ENCODE measurements at regions not wholly inside any gene's neighbourhood (a gene's known extent, or its start where the extent isn't known, plus 50 kb on each side); places are given as distances from the start of the nearest gene placed in this dataset.

- no peak for TF ChIP-seq CTCF (conservative IDR thresholded peaks at IDR 0.05; ENCODE audit: low read length)
- no peak for TF ChIP-seq EZH2phosphoT487 (IDR thresholded peaks at IDR 0.05; ENCODE audit: borderline replicate concordance, low read depth, low read length)
Measured at GRCh38 chr13:73473016-73473415, 414.2 kb downstream of the KLF5 start.
